Heart left ventricle (tissue), 13 donors: ENCODE measurements at regions not wholly inside any gene's neighbourhood (a gene's known extent, or its start where the extent isn't known, plus 50 kb on each side); places are given as distances from the start of the nearest gene placed in this dataset.

Source experiments
- CTCF ChIP-seq, 12 donors: fragments of 200-600 bp; sonication (generic) in 4 of 12; IDR thresholded peaks; one replicate each; pipeline versions ENCODE4 v1.5.0 to v1.8.0; 2018 to 2022; ENCODE audit warnings: antibody characterized with exemption in 12 of 12, mild to moderate bottlenecking in 5 of 12
- POLR2A ChIP-seq, 2 donors: fragments of 450-650 bp; IDR thresholded peaks; one replicate each; pipeline ENCODE4 v1.6.1; 2017; ENCODE audit warnings: antibody characterized with exemption in 2 of 2, mild to moderate bottlenecking in 2 of 2, moderate library complexity in 2 of 2
- donor health status: ischemic (EF 13 %, LVEDD 7.1; RV severe dilation, severe dysfunction).
- donor health status: DM: no; HTN: yes; CAD: no.
- donor health status: DM: no; HTN: no; CAD: no.
- donor health status: ischemic (EF 25% LVEDD 6.9; RV normal size, moderate dysfunction).
- donor health status: ischemic (EF 25% LVEDD 5.7; RV mildly dilated, moderate dysfunction).
- donor health status: ischemic (EF 35%, LVEDD 5.7; RV mildly dilated, moderate dysfunction).
- donor health status: nonischemic (EF 11% LVEDD 7.7; RV severe dilation, severe dysfunction).
- donor health status: DM: yes; HTN: yes; CAD: no.
- donor health status: PGD.
- donor health status: ischemic (EF 29% LVEDD 5.4; RV normal size, mild dysfunction).
- donor health status: nonischemic (EF 23%, LVEDD 6.1; RV moderate dilation, normal function).

- TF ChIP-seq CTCF (IDR thresholded peaks at IDR 0.05), result no peak
- no peak for TF ChIP-seq POLR2A (IDR thresholded peaks at IDR 0.05)
Measured at GRCh38 chr12:83318386-83319098, 631.8 kb downstream of the TMTC2 start.
